Activated T-helper 1 cell treated with anti-CD3 and anti-CD28 coated beads, Interleukin-12 subunit alpha, Interleukin-12 subunit beta, Interleukin-2, Interleukin-4 antibody, amounts not matched to agents 30 ng/mL and 10 ng/mL and 1 ng/mL, durations not matched to agents 14 hours and 24 hours and 36 hours (primary cell): ENCODE measurements at regions not wholly inside any gene's neighbourhood (a gene's known extent, or its start where the extent isn't known, plus 50 kb on each side); places are given as distances from the start of the nearest gene placed in this dataset.

Experiments used
- DNase-seq: peaks from one replicate; pipeline ENCODE4 v3.0.0; 2021; ENCODE audit warnings: low spot score
- H3K27ac Mint-ChIP-seq: one replicate; pipeline ENCODE4 v1.8.0; 2021; ENCODE audit warnings: mild to moderate bottlenecking, mixed read lengths
- H3K27me3 Mint-ChIP-seq: one replicate; pipeline ENCODE4 v1.8.0; 2022; ENCODE audit warnings: mild to moderate bottlenecking, moderate library complexity, mixed read lengths; ENCODE audit not compliant: insufficient read depth
- H3K36me3 Mint-ChIP-seq: one replicate; pipeline ENCODE4 v1.8.0; 2021; ENCODE audit warnings: low read depth, mixed read lengths
- H3K4me1 Mint-ChIP-seq: one replicate; pipeline ENCODE4 v1.8.0; 2021; ENCODE audit warnings: low read depth, mixed read lengths
- H3K4me3 Mint-ChIP-seq: one replicate; pipeline ENCODE4 v1.8.0; 2021; ENCODE audit warnings: mild to moderate bottlenecking, moderate library complexity, mixed read lengths
- H3K9me3 Mint-ChIP-seq: one replicate; pipeline ENCODE4 v1.8.0; 2021; ENCODE audit warnings: mixed read lengths
- intact Hi-C: fragments of 100-400 bp; cut with micrococcal nuclease; formaldehyde crosslinking; loops from one replicate; pipeline ENCODE4 v1.15.1; 2024

GRCh38 chr5:93281980-93282772, 298.8 kb downstream of the NR2F1-AS1 start:
- intact Hi-C loops, result no loop called here
- Mint-ChIP-seq H3K9me3 (peaks cover 5% of the 10 kb centered on the region), H3K36me3 (no peaks in the 10 kb centered on the region), H3K4me1 (no peaks in the 10 kb centered on the region), H3K27ac (no peak overlapping the region), H3K27me3 (peaks cover 2% of the 10 kb centered on the region), H3K4me3 (no peak overlapping the region)
- DNase-seq, result no peak

GRCh38 chr5:93280518-93280917, 300.5 kb downstream of the NR2F1-AS1 start:
- intact Hi-C loops, result no loop called here
- Mint-ChIP-seq H3K36me3 (no peaks in the 10 kb centered on the region), H3K9me3 (no peaks in the 10 kb centered on the region), H3K4me3 (no peak overlapping the region), H3K27ac (no peak overlapping the region), H3K27me3 (peaks cover 2% of the 10 kb centered on the region), H3K4me1 (no peaks in the 10 kb centered on the region)
- DNase-seq, result no peak

GRCh38 chr5:93279296-93279963, 301.6 kb downstream of the NR2F1-AS1 start:
- no peaks in the 10 kb centered on the region for H3K9me3 Mint-ChIP-seq
- no peak overlapping the region for H3K4me3 Mint-ChIP-seq
- H3K4me1 Mint-ChIP-seq, result no peaks in the 10 kb centered on the region
- DNase-seq, result no peak
- intact Hi-C loops, result no loop called here
- H3K36me3 Mint-ChIP-seq, result no peaks in the 10 kb centered on the region
- peaks cover 2% of the 10 kb centered on the region for H3K27me3 Mint-ChIP-seq
- no peak overlapping the region for H3K27ac Mint-ChIP-seq

GRCh38 chr5:93278896-93279295, 302.1 kb downstream of the NR2F1-AS1 start:
- Mint-ChIP-seq H3K27ac (no peak overlapping the region), H3K9me3 (no peaks in the 10 kb centered on the region), H3K4me1 (no peaks in the 10 kb centered on the region), H3K4me3 (no peak overlapping the region), H3K27me3 (peaks cover 2% of the 10 kb centered on the region), H3K36me3 (no peaks in the 10 kb centered on the region)
- intact Hi-C loops, result no loop called here
- DNase-seq, result no peak

- H3K4me1 Mint-ChIP-seq, result no peaks in the 10 kb centered on the region
- H3K4me3 Mint-ChIP-seq, result no peak overlapping the region
- H3K36me3 Mint-ChIP-seq, result no peaks in the 10 kb centered on the region
- intact Hi-C loops, result no loop called here
- no peak overlapping the region for H3K27ac Mint-ChIP-seq
- peaks cover 2% of the 10 kb centered on the region for H3K27me3 Mint-ChIP-seq
- DNase-seq, result no peak
- H3K9me3 Mint-ChIP-seq, result no peaks in the 10 kb centered on the region
Observed at GRCh38 chr5:93277051-93277450, 304.0 kb downstream of the NR2F1-AS1 start.

- H3K4me1 Mint-ChIP-seq, result no peaks in the 10 kb centered on the region
- intact Hi-C loops, result no loop called here
- peaks cover 2% of the 10 kb centered on the region for H3K27me3 Mint-ChIP-seq
- no peak overlapping the region for H3K4me3 Mint-ChIP-seq
- no peaks in the 10 kb centered on the region for H3K9me3 Mint-ChIP-seq
- no peak for DNase-seq
- H3K36me3 Mint-ChIP-seq, result no peaks in the 10 kb centered on the region
- H3K27ac Mint-ChIP-seq, result no peak overlapping the region
Observed at GRCh38 chr5:93275376-93275775, 305.6 kb downstream of the NR2F1-AS1 start.

- no peak for DNase-seq
- intact Hi-C loops, result no loop called here
- Mint-ChIP-seq H3K4me1 (no peaks in the 10 kb centered on the region), H3K27me3 (peaks cover 2% of the 10 kb centered on the region), H3K27ac (no peak overlapping the region), H3K4me3 (no peak overlapping the region), H3K36me3 (no peaks in the 10 kb centered on the region), H3K9me3 (no peaks in the 10 kb centered on the region)
Observed at GRCh38 chr5:93274291-93274690, 306.7 kb downstream of the NR2F1-AS1 start.

- H3K4me3 Mint-ChIP-seq, result no peak overlapping the region
- H3K36me3 Mint-ChIP-seq, result no peaks in the 10 kb centered on the region
- no peak for DNase-seq
- no peak overlapping the region for H3K27ac Mint-ChIP-seq
- H3K27me3 Mint-ChIP-seq, result peaks cover 2% of the 10 kb centered on the region
- intact Hi-C loops, result no loop called here
- H3K9me3 Mint-ChIP-seq, result no peaks in the 10 kb centered on the region
- no peaks in the 10 kb centered on the region for H3K4me1 Mint-ChIP-seq
Observed at GRCh38 chr5:93273176-93273575, 307.8 kb downstream of the NR2F1-AS1 start.

GRCh38 chr5:93272108-93272507, 308.9 kb downstream of the NR2F1-AS1 start:
- DNase-seq, result no peak
- H3K4me3 Mint-ChIP-seq, result no peak overlapping the region
- H3K27ac Mint-ChIP-seq, result no peak overlapping the region
- no peaks in the 10 kb centered on the region for H3K36me3 Mint-ChIP-seq
- intact Hi-C loops, result no loop called here
- H3K4me1 Mint-ChIP-seq, result no peaks in the 10 kb centered on the region
- H3K9me3 Mint-ChIP-seq, result no peaks in the 10 kb centered on the region
- no peaks in the 10 kb centered on the region for H3K27me3 Mint-ChIP-seq

GRCh38 chr5:93267736-93268135, 313.3 kb downstream of the NR2F1-AS1 start:
- Mint-ChIP-seq H3K36me3 (no peaks in the 10 kb centered on the region), H3K27me3 (no peaks in the 10 kb centered on the region), H3K9me3 (no peaks in the 10 kb centered on the region), H3K4me1 (no peaks in the 10 kb centered on the region), H3K4me3 (no peak overlapping the region), H3K27ac (no peak overlapping the region)
- DNase-seq, result no peak
- intact Hi-C loops, result no loop called here

GRCh38 chr5:93267276-93267675, 313.7 kb downstream of the NR2F1-AS1 start:
- Mint-ChIP-seq H3K36me3 (no peaks in the 10 kb centered on the region), H3K27me3 (no peaks in the 10 kb centered on the region), H3K4me1 (no peaks in the 10 kb centered on the region), H3K4me3 (no peak overlapping the region), H3K27ac (no peak overlapping the region), H3K9me3 (no peaks in the 10 kb centered on the region)
- no peak for DNase-seq
- intact Hi-C loops, result no loop called here

- H3K27ac Mint-ChIP-seq, result no peak overlapping the region
- intact Hi-C loops, result no loop called here
- DNase-seq, result no peak
Observed at GRCh38 chr5:93257616-93258015, 323.4 kb downstream of the NR2F1-AS1 start.

GRCh38 chr5:93255796-93256195, 325.2 kb downstream of the NR2F1-AS1 start:
- DNase-seq, result no peak
- no peak overlapping the region for H3K4me3 Mint-ChIP-seq
- no peaks in the 10 kb centered on the region for H3K36me3 Mint-ChIP-seq
- no peaks in the 10 kb centered on the region for H3K4me1 Mint-ChIP-seq
- H3K27ac Mint-ChIP-seq, result no peak overlapping the region
- no peaks in the 10 kb centered on the region for H3K9me3 Mint-ChIP-seq
- H3K27me3 Mint-ChIP-seq, result no peaks in the 10 kb centered on the region
- intact Hi-C loops, result no loop called here

More at GRCh38 chr5:93257616-93258015, 323.4 kb downstream of the NR2F1-AS1 start:
- no peaks in the 10 kb centered on the region for H3K27me3 Mint-ChIP-seq
- H3K4me3 Mint-ChIP-seq, result no peak overlapping the region
- no peaks in the 10 kb centered on the region for H3K4me1 Mint-ChIP-seq
- no peaks in the 10 kb centered on the region for H3K36me3 Mint-ChIP-seq
- H3K9me3 Mint-ChIP-seq, result no peaks in the 10 kb centered on the region
